ENCODE measurements at regions not wholly inside any gene's neighbourhood (a gene's known extent, or its start where the extent isn't known, plus 50 kb on each side); places are given as distances from the start of the nearest gene placed in this dataset.

GRCh38 chr10:71127104-71127503 lies 85.3 kb upstream of the UNC5B start:
- Histone ChIP-seq H3K4me3 (ENCODE audit: insufficient read depth, low read depth, low read length) (no peak overlapping the region), H2BK5ac (ENCODE audit: low read depth, low read length, poor library complexity, severe bottlenecking) (no peak overlapping the region), H3K36me3 (ENCODE audit: control insufficient read depth, insufficient read depth, low read length) (no peaks in the 10 kb centered on the region), H3K23ac (ENCODE audit: low read depth, low read length) (no peak overlapping the region), H2AFZ (replicated peaks; ENCODE audit: low read length, poor library complexity) (no peak overlapping the region), H3K18ac (ENCODE audit: low read depth, low read length) (no peak overlapping the region), H4K5ac (ENCODE audit: low read depth, low read length) (no peak overlapping the region), H3K9me3 (ENCODE audit: control insufficient read depth, insufficient read depth, low read length) (no peaks in the 10 kb centered on the region), H2BK15ac (ENCODE audit: low read depth, low read length) (no peak overlapping the region), H3K14ac (replicated peaks; ENCODE audit: low read depth, low read length) (no peak overlapping the region), H2BK120ac (ENCODE audit: low read depth, low read length) (no peak overlapping the region), H2AK5ac (ENCODE audit: low read depth, low read length) (no peak overlapping the region), H3K79me1 (ENCODE audit: low read depth in 1 of 2, low read length in 2 of 2) (no peaks in the 10 kb centered on the region), H2BK20ac (ENCODE audit: low read depth, low read length) (no peak overlapping the region), H4K20me1 (ENCODE audit: insufficient read depth, low read length) (no peaks in the 10 kb centered on the region), H3K56ac (ENCODE audit: extremely low read depth, insufficient read depth, low read length) (no peak overlapping the region), H3K9ac (ENCODE audit: low read depth, low read length) (no peak overlapping the region), H3K9me1 (ENCODE audit: insufficient read depth, low read length) (no peaks in the 10 kb centered on the region), H3K27me3 (ENCODE audit: control insufficient read depth, insufficient read depth, low read length) (peaks cover 22% of the 10 kb centered on the region), H3K4me1 (ENCODE audit: control insufficient read depth, insufficient read depth, low read length) (no peaks in the 10 kb centered on the region), H3K27ac (ENCODE audit: insufficient read depth, low read length) (no peak overlapping the region), H2AK9ac (replicated peaks; ENCODE audit: low read depth, low read length, poor library complexity) (no peak overlapping the region), H4K91ac (ENCODE audit: insufficient read depth, low read depth, low read length) (no peak overlapping the region), H4K8ac (ENCODE audit: low read depth in 2 of 2, low read length in 2 of 2) (no peak overlapping the region), H3K4ac (ENCODE audit: low read depth, low read length) (no peak overlapping the region), H3K4me2 (ENCODE audit: low read depth, low read length) (no peak overlapping the region)
- intact Hi-C loops (cut with micrococcal nuclease) = no loop called here
- ATAC-seq (ENCODE audit: low read depth) (no peak), DNase-seq (no peak)
- no TSS peak for BruUV-seq (replicated peaks)
- in situ Hi-C loops (cut with MboI; ENCODE audit: low sequenced_read_pairs) = no loop called here
- POLR2A ChIA-PET (ENCODE audit: unreplicated experiment) = no interaction called here
- TF ChIP-seq NFE2L2 (IDR thresholded peaks at IDR 0.05; ENCODE audit: low read depth, low read length) = no peak
- TF ChIP-seq RFX5 (IDR thresholded peaks at IDR 0.05; ENCODE audit: low read depth, low read length) = no peak
- no peak for TF ChIP-seq CHD1 (IDR thresholded peaks at IDR 0.05; ENCODE audit: low read depth, low read length)
- no peak for TF ChIP-seq USF2 (IDR thresholded peaks at IDR 0.05; ENCODE audit: low read depth, low read length)
- no peak for TF ChIP-seq MAZ (IDR thresholded peaks at IDR 0.05; ENCODE audit: borderline replicate concordance, low read depth, low read length)
- TF ChIP-seq MXI1 (IDR thresholded peaks at IDR 0.05; ENCODE audit: borderline replicate concordance, low read depth, low read length) = no peak
- TF ChIP-seq ELK1 (IDR thresholded peaks at IDR 0.05; ENCODE audit: borderline replicate concordance, low read depth, low read length) = no peak
- no peak for TF ChIP-seq POLR2A (IDR thresholded peaks at IDR 0.05; ENCODE audit: low read depth, low read length)
- TF ChIP-seq FOS (IDR thresholded peaks at IDR 0.05; ENCODE audit: low read depth, low read length) = no peak
- WGBS, 2 experiments (ENCODE audit: extremely low coverage in 2 of 2, insufficient read length in 1 of 2) = 81% methylated on average over 3 of the region's 5 CpGs; no CpG with 5 or more reads in 1 of the 2 experiments
- dilution Hi-C loops (cut with HindIII; ENCODE audit: low sequenced_read_pairs, unreplicated experiment) = no loop called here
- CTCF ChIA-PET = no interaction called here

All from IMR-90 (cell line).